SK-N-SH (cell line): ENCODE measurements at regions not wholly inside any gene's neighbourhood (a gene's known extent, or its start where the extent isn't known, plus 50 kb on each side); places are given as distances from the start of the nearest gene placed in this dataset.
A peak's percentile ranks its signal among the peaks of the same experiment; 100 is the strongest.

Source experiments
- CTCF ChIA-PET: fragments of 300-600, 350-600 bp; formaldehyde crosslinking; extraction: SDS; loops from one replicate; lab custom pipeline; 2021; lab: Yijun Ruan, JAX
- POLR2A ChIA-PET: fragments of 350-600 bp; sonication (Branson Sonifier 250); formaldehyde crosslinking; extraction: SDS; loops from one replicate; lab custom pipeline; 2020; ENCODE audit warnings: antibody characterized with exemption, inconsistent platforms; lab: Yijun Ruan, JAX
- DNase-seq: peaks from one replicate; pipeline ENCODE4 v3.0.0; 2012
- H2AFZ ChIP-seq: fragments of 200-600 bp; sonication (generic); 2 replicates; pipeline ENCODE4 v1.8.1; 2016; ENCODE audit warnings: antibody characterized with exemption, mild to moderate bottlenecking, low read depth
- H3F3A ChIP-seq: fragments of 200-600 bp; sonication (generic); replicated peaks from 2 replicates; pipeline ENCODE3; 2016; ENCODE audit warnings: antibody characterized with exemption, mild to moderate bottlenecking; ENCODE audit not compliant: insufficient read depth
- H3K27ac ChIP-seq, 2 experiments: fragments of 200-500 bp in 1 of 2; fragments of 200-600 bp in 1 of 2; sonication (Bioruptor generic) in 1 of 2; sonication (generic), shearing (Covaris generic) in 1 of 2; 2 replicates each; pipeline versions ENCODE4 v1.5.1 to v1.6.1; 2014 to 2016; ENCODE audit warnings: low read depth in 2 of 2, inconsistent platforms in 1 of 2, low read length in 1 of 2, mild to moderate bottlenecking in 1 of 2, mixed read lengths in 1 of 2
- H3K27me3 ChIP-seq: fragments of 200-600 bp; sonication (generic), shearing (Covaris generic); 2 replicates; pipeline ENCODE4 v1.6.1; 2016; ENCODE audit warnings: mixed run types; ENCODE audit not compliant: insufficient read depth
- H3K36me3 ChIP-seq, 2 experiments: fragments of 200-500 bp in 1 of 2; fragments of 200-600 bp in 1 of 2; sonication (Bioruptor generic) in 1 of 2; sonication (generic) in 1 of 2; replicated peaks in 1 of 2; 2 replicates each; pipeline versions ENCODE3 to v1.5.1; 2014 to 2016; ENCODE audit warnings: low read length in 1 of 2, mild to moderate bottlenecking in 1 of 2; ENCODE audit not compliant: insufficient read depth in 2 of 2, control insufficient read depth in 1 of 2
- H3K4me1 ChIP-seq, 2 experiments: fragments of 200-500 bp in 1 of 2; fragments of 200-600 bp in 1 of 2; sonication (Bioruptor generic) in 1 of 2; sonication (generic), shearing (Covaris generic) in 1 of 2; 2 replicates each; pipeline versions ENCODE4 v1.5.1 to v1.6.1; 2014 to 2016; ENCODE audit warnings: low read depth in 1 of 2, low read length in 1 of 2, mixed run types in 1 of 2; ENCODE audit not compliant: insufficient read depth in 2 of 2, control insufficient read depth in 1 of 2
- H3K4me2 ChIP-seq: fragments of 200-600 bp; sonication (generic), shearing (Covaris generic); 2 replicates; pipeline ENCODE4 v1.6.1; 2017; ENCODE audit warnings: mixed run types
- H3K4me3 ChIP-seq, 2 experiments: fragments of 200-500 bp in 1 of 2; fragments of 200-600 bp in 1 of 2; sonication (Bioruptor generic) in 1 of 2; sonication (generic), shearing (Covaris generic) in 1 of 2; 2 replicates each; pipeline versions ENCODE4 v1.5.1 to v1.8.1; 2014 to 2016; ENCODE audit warnings: low read depth in 2 of 2, inconsistent platforms in 1 of 2, low read length in 1 of 2, mild to moderate bottlenecking in 1 of 2, mixed read lengths in 1 of 2, moderate library complexity in 1 of 2
- H3K79me2 ChIP-seq: fragments of 200-600 bp; sonication (generic); 2 replicates; pipeline ENCODE4 v1.8.1; 2017; ENCODE audit warnings: mild to moderate bottlenecking; ENCODE audit not compliant: insufficient read depth
- H3K9ac ChIP-seq: fragments of 200-600 bp; sonication (generic); 2 replicates; pipeline ENCODE4 v1.6.1; 2017; ENCODE audit warnings: mixed run types
- H3K9me2 ChIP-seq: fragments of 200-600 bp; sonication (generic); 2 replicates; pipeline ENCODE4 v1.6.1; 2017; ENCODE audit warnings: mixed run types
- H3K9me3 ChIP-seq: fragments of 200-600 bp; sonication (generic); 2 replicates; pipeline ENCODE4 v1.6.1; 2017; ENCODE audit warnings: mixed run types, mild to moderate bottlenecking, moderate library complexity
- H4K20me1 ChIP-seq: fragments of 200-600 bp; sonication (generic); 2 replicates; pipeline ENCODE4 v1.6.1; 2017; ENCODE audit warnings: mild to moderate bottlenecking, mixed run types; ENCODE audit not compliant: insufficient read depth
- CTCF ChIP-seq: fragments of 200-600 bp; sonication (generic); IDR thresholded peaks from 2 replicates; pipeline ENCODE4 v1.6.1; 2017; ENCODE audit warnings: antibody characterized with exemption, mild to moderate bottlenecking, moderate library complexity
- IRF3 ChIP-seq: fragments of 150-350 bp; IDR thresholded peaks from 2 replicates; pipeline ENCODE4 v1.6.1; 2016; ENCODE audit warnings: mild to moderate bottlenecking, low read depth, low read length
- MEF2A ChIP-seq: IDR thresholded peaks from 2 replicates; pipeline ENCODE4 v1.4.0; 2012; ENCODE audit warnings: low read depth, borderline replicate concordance
- PBX3 ChIP-seq: IDR thresholded peaks from 2 replicates; pipeline ENCODE4; 2012
- POLR2AphosphoS5 ChIP-seq: IDR thresholded peaks from 2 replicates; pipeline ENCODE4 v1.6.1; 2012; ENCODE audit warnings: low read depth, low read length
- RFX5 ChIP-seq: IDR thresholded peaks from 2 replicates; pipeline ENCODE4 v1.6.1; 2012; ENCODE audit warnings: mild to moderate bottlenecking, improper control_type of control experiment, low read length
- RXRA ChIP-seq: IDR thresholded peaks from 2 replicates; pipeline ENCODE4 v1.4.0; 2012; ENCODE audit warnings: low read depth, mild to moderate bottlenecking, borderline replicate concordance
- USF1 ChIP-seq: IDR thresholded peaks from 2 replicates; pipeline ENCODE4 v1.4.0; 2012; ENCODE audit warnings: low read depth, borderline replicate concordance
- WGBS: methylation state at CpG from one replicate; pipeline ENCODE4 v1.1.6; 2017; ENCODE audit warnings: low lambda C conversion rate; 5-methylcytosine and 5-hydroxymethylcytosine counted together

- H3K27ac ChIP-seq: no peak overlapping the region
- H3K4me3 ChIP-seq: no peak overlapping the region
- no peak overlapping the region for H3K9ac ChIP-seq
- peaks cover 0 to 4% of the 10 kb centered on the region in 2 experiments; a peak in 1 of 4 replicates for H3K4me1 ChIP-seq
- ChIA-PET CTCF (interaction anchor here (1.2 to 21.9 kb wide), 6 partner anchors 12 to 75 kb away, joined by 3 to 566 read pairs (median 7); no protein-coding TSS in a partner anchor), POLR2A (no interaction called here)
- H3K9me3 ChIP-seq: peaks cover 9% of the 10 kb centered on the region; the same call in 1 of the 2 replicates
- no peak overlapping the region for H3K4me2 ChIP-seq
- H3F3A ChIP-seq: no peaks in the 10 kb centered on the region
- no peaks in the 10 kb centered on the region for H3K79me2 ChIP-seq
- WGBS: 85% methylated on average over 19 of the region's 19 CpGs
- H3K27me3 ChIP-seq: no peaks in the 10 kb centered on the region
- no peak for TF ChIP-seq IRF3
- TF ChIP-seq USF1: no peak
- TF ChIP-seq RFX5: no peak
- TF ChIP-seq MEF2A: no peak
- TF ChIP-seq POLR2AphosphoS5: no peak
- no peak for TF ChIP-seq PBX3
- peaks cover 0 to under 1% of the 10 kb centered on the region in 2 experiments for H3K36me3 ChIP-seq
- H3K9me2 ChIP-seq: no peaks in the 10 kb centered on the region
- no peak overlapping the region for H2AFZ ChIP-seq
- DNase-seq: peak; percentile 39
- no peaks in the 10 kb centered on the region for H4K20me1 ChIP-seq
Observed at GRCh38 chr17:77507111-77507885, 366.5 kb downstream of the SEC14L1 start.

GRCh38 chr17:77508047-77508715, 367.4 kb downstream of the SEC14L1 start:
- 68% methylated on average over 6 of the region's 6 CpGs for WGBS
- Histone ChIP-seq H3K36me3 (no peaks in the 10 kb centered on the region), H3K9me2 (no peaks in the 10 kb centered on the region), H3K4me3 (no peak overlapping the region), H3K9ac (no peak overlapping the region), H3K4me1 (peaks cover 0 to 4% of the 10 kb centered on the region in 2 experiments; a peak in 1 of 4 replicates), H3K9me3 (peaks cover 9% of the 10 kb centered on the region; the same call in 1 of the 2 replicates), H3F3A (no peaks in the 10 kb centered on the region), H3K27ac (no peak overlapping the region), H4K20me1 (no peaks in the 10 kb centered on the region), H3K79me2 (no peaks in the 10 kb centered on the region), H2AFZ (no peak overlapping the region), H3K27me3 (no peaks in the 10 kb centered on the region), H3K4me2 (no peak overlapping the region)
- POLR2A ChIA-PET: no interaction called here
- TF ChIP-seq CTCF (no peak), RXRA (no peak)
- no peak for DNase-seq
- CTCF ChIA-PET: interaction anchor here (1.0 to 21.9 kb wide), 5 partner anchors 13 to 506 kb away, joined by 3 to 566 read pairs (median 5); no protein-coding TSS in a partner anchor
